ENCODE measurements at regions not wholly inside any gene's neighbourhood (a gene's known extent, or its start where the extent isn't known, plus 50 kb on each side); places are given as distances from the start of the nearest gene placed in this dataset.

- DNase-seq: no peak
Observed at GRCh38 chr6:6842291-6842690, 253.8 kb downstream of the LY86 start.

GRCh38 chr6:6843057-6843627 is 254.6 kb downstream of the LY86 start:
- no peak for DNase-seq

GRCh38 chr6:6843777-6844176 is 255.3 kb downstream of the LY86 start:
- DNase-seq: no peak

- DNase-seq: no peak
Observed at GRCh38 chr6:6844530-6844929, 256.0 kb downstream of the LY86 start.

- DNase-seq: no peak
Observed at GRCh38 chr6:6845603-6846002, 257.1 kb downstream of the LY86 start.

DNA sequence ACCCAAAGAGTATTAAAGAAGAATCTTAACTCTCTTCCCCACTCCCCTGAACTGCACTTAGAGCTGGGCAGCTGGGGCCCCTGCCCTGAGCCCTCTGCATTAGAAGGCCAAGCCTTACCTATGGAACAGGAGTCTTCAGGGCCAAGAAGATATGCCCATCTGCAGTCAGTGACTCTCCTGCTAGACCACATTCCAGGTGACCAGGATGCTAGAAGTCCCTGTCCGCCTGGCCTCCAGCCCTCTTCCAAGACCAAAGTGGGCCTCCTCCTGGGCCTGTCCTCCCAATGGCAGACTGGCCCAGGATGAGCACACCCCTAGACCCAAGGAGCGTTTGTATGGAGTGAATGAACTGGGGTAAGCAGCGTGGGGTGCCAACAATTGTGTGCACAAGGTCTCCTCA is 259.1 kb downstream of the LY86 start:
- DNase-seq: no peak

DNA sequence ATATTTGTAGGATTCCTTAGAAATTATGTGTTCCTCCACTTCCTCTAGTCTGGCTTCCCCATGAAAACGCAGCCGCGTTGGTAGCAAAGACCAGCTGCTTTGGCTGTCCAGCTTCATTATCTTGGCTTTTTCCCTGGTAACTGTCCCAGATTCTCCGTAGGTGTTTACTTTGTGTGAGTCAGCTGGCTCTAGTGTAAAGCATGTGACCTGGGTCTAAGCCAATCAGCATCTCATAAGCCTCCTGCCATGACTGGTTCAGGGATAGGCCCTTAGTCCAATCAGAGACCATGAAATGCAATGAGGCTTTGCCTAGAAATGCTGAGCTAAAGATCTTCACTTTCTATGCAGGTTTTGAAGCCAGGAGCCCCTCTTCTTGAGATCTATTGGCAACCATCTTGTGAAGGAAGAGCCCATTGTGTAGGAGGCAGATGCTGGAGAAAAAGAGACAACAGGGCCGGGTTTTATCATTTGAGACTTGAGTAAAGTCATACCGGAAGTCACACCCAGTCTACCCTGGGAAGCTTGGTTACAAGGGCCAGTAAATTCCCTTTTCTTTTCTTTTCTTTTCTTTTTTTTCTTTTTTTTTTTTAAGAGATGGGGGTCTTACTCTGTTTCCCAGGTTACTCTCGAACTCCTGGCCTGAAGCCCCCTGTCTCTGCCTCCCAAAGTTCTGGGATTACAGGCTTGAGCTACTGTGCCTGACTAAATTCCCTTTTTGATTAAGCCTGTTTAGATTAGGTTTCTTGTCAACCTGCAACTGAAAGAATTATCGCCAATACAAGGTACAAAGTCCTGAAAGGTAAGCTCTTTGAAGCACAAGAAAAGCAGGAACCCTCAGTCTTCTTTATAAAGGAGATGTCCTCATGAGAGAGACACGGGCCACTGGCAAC is 256.5 kb upstream of the RREB1 start:
- peak in 1 of 14 donors; percentile 17 for DNase-seq

DNA sequence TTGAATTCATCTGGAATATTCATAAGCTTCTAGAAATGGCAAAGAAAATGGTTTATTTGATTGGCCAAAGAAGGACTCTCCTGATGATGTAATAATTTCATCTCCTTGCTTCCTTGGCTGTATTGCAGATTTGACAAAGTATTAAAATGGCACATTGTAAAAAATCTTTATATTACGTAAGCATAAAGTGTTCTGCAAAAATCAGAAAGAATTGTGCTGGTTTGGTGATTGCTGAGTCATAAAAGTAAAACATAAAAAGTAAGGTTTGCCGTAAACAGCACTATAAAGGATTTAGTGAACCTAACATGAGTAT is 255.9 kb upstream of the RREB1 start:
- DNase-seq: no peak

DNA sequence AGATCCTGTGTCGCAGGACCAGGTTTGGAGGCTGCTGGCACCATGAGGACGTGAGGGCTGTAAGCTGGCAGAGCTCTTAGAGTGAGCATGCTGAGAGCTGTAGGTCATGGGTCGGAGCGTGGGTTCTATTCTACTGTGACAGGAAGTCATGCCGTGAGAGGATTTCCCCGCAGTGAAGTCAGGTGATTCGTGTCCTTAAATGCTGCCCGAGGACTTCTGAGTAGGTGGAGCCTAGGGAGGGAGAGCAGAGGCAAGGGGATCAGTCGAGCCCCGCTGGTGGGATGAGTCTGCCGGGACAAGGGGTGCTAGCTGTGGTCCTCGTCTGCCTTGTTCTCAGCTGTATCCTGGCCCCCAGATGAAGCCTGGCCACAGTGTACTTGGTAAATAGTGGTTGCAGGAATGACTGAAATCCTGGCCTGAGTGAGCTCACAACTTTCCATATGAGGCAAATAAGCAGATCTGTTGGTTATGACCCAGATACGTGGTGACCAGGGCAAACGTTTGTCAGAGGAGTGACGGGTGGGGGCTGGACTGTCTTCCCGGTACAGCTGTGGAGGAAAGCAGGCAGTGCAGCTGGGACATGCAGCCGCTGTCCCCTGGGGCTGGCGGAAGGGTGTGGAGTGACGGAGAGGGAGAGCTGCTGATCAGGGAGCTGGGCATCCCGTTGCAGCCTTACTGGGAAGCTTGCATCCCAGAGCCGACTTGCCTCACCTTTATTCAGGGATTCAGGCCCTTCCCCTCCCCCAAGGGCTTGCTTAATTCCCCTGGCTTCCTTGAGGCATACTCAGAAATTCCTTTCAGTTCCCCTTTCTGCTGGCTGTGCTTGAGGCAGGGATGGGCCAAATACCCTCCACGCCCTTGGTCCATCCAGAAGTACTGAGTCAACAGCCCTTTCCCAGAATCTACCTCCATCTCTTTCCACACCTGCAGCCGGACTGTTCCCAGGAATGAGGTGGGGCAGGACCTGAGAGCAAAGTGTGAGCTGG is 250.9 kb upstream of the RREB1 start:
- DNase-seq: peak in 7 of 14 donors; percentile 11 to 58 (median 24)

DNA sequence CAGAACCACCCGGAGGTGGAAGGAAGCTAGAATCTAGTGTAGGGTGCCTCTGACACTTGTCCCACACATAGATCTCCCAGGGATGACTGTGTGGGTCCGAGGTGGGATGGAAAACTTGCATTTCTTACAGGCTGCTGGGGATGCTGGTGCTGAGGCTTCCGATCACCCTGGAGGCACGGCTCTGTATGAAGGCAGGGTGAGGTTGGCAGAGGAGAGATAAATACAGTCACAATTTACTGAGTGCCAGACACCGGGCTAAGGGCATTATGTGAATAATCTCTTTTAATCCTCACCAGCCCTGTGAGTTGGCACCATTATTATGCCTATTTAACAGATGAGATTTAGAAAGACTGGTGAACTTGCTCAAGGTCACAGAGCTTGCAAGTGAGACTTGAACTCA is 250.2 kb upstream of the RREB1 start:
- DNase-seq: no peak

- no peak for DNase-seq
Observed at GRCh38 chr6:6858533-6858982, 249.2 kb upstream of the RREB1 start.

DNA sequence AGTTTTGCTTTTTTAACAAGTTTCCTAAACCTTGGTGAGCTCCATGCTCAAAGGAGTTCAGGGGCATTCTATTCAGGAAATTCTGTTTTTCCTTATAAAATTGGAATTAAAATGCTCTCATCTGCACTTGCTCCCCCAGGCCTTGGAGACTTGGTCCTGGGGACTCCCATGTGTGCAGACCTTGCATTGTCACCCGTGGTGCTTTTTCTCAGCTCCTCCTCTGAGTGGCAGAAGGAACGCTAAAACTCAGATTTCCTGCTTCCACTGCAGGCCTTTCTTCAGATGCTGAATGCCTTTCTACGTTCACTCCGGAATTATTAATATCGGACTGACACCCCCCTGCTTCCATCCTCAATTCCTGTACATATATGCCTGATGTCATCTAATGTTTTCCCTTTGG is 248.7 kb upstream of the RREB1 start:
- DNase-seq: no peak

GRCh38 chr6:6859722-6860121 is 248.0 kb upstream of the RREB1 start:
- DNase-seq: no peak

GRCh38 chr6:6860863-6861262 is 246.9 kb upstream of the RREB1 start:
- DNase-seq: no peak

- DNase-seq: no peak
Observed at GRCh38 chr6:6861351-6861894, 246.3 kb upstream of the RREB1 start.

- DNase-seq: no peak
Observed at GRCh38 chr6:6861995-6862394, 245.8 kb upstream of the RREB1 start.

GRCh38 chr6:6863970-6864639 is 243.7 kb upstream of the RREB1 start:
- DNase-seq: no peak

GRCh38 chr6:6865611-6866010 is 242.2 kb upstream of the RREB1 start:
- no peak for DNase-seq

- no peak for DNase-seq
Observed at GRCh38 chr6:6866656-6867403, 240.9 kb upstream of the RREB1 start.

DNA sequence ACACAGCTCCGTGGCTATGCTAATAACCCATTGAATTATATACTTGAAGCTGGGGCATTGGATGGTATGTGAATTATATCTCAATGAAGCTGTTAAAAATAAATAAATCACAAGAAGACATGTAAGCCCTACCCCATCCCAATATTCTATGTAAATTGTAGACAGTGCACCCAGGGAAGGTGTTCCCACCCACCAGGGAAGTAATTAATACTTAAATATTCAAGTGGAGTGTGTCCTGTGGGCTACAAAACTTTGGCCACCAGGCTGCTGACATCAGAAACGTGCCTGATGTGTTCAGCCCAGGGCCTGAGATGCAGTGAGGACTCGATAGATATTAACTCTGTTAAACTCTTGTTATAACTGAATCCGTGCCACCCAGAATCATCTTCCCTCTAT is 240.4 kb upstream of the RREB1 start:
- no peak for DNase-seq

DNA sequence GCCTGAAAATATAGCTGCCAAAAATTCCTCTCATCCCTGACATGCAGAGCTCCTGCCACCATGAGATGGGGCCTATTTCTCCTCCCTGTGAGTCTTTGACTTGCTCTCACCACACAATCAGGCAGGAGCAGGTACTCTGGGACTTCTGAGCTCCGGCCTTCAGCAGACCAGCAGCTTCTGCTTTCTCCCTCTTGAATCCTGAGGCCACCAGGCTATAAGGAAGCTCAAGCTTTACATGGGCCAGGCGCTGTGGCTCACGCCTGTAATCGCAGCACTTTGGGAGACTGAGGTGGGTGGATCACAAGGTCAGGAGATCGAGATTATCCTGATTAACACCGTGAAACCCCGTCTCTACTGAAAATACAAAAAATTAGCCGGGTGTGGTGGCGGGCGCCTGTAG is 238.7 kb upstream of the RREB1 start:
- no peak for DNase-seq
